ENCODE measurements at regions not wholly inside any gene's neighbourhood (a gene's known extent, or its start where the extent isn't known, plus 50 kb on each side); places are given as distances from the start of the nearest gene placed in this dataset.

DNA sequence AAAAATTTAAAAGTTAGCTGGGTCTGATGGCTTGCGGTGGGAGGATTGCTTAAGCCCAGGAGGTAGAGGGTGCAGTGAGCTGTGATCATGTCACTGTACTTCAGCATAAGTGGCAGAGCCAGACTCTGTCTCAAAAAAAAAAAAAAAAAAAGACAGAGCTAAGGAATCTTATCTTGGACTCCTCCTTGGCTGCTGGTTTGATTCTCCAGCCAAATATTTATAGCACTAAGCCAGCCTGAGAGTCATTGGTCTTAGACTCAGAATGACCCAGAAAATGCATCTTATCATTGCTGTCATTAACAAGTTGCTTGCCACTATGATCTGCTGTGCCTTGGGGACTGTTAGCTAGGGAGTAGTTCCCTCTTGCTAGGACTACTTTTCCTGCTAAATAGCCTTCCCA is 164.7 kb downstream of the GNAT3 start:
- no peak for DNase-seq (ENCODE audit: low read depth, low spot score)

DNA sequence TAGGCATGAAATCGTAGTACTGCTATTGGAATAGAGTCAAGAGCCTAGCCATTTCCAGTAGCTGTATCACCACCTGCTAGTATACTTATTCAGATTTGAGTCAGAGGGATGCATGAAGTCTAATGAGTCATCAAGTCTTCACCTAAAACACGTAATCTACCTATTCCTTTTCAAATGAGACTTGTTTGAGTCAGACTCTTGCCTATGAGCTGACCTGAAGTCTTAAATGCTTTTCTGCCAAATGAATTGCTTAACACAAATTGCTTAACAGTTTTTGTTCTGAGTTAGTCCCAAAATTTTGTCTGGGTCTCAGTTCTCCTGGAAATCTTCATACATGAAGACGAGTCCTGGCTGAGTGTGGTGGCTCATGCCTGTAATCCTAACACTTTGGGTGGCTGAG is 165.2 kb downstream of the GNAT3 start:
- DNase-seq (ENCODE audit: low read depth, low spot score): no peak

DNA sequence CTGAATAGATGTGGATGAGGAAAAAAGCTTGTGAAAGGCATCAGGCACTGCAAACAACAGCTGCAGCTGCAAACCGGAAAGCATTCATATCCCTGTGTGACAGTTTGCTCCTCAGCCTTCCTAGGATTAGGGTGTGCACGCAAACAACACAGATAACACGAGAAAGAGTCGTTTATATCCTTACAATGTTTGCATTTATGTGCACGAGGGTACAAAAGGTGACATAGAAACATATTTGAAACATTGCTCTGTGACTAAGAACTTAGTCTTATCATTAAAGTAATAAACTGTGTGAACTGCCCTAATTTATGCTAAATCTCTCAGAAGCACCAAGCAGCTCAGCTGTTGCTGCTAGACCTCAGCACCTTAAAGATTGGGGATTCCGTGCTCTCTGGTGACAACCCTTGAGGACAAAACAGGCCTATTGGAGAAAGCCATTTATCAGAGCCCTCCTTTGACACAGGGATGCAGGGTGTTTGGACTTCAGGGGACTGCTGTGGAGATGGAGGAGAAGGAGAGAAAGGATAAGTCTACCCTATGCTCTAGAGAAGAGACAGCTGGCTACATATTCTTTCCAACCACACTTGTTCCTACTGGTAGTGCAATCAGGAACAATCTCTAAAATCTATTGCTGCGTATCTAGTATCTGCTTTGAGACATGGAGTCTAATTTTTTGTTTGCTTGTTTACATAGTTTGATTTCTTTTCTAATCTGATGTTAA is 176.2 kb downstream of the GNAT3 start:
- DNase-seq (ENCODE audit: low read depth, low spot score): no peak

DNA sequence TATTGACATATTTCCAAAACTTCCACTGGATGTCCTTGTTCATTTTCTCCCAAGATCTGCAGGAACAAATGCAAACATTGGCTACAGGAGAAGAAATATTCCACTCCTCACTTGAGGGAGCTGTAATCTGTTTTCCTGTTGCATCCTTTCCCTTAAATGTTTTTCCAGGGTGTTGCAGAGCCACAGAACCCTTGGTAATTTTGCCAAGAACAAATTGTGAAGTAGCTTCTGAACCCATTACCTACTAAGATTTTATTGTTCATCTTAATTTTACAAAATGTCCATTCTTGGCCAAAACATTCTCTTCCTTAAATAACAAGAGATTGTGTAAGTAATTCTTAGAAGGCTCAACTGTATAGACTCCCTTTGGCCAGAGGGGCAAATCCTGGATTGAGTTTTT is 177.0 kb downstream of the GNAT3 start:
- DNase-seq (ENCODE audit: low read depth, low spot score): no peak

DNA sequence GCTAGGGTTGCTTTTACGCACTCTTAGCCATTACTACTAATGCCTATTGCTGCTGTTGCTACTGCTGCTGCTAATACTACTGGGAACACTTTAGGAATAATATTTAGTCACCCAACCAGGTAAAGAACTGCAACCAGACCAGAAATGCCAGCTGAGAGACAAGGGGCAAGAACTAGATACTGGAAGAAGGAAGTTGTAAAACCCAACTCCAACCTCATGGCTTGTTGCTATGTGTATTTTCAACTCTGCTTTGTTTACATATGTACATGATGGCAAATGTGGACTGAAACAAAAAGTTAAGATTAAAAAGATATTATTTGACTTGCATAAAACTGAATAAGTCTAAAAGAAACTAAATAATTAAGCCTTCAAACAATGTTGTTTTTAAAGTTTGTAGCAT is 177.7 kb downstream of the GNAT3 start:
- DNase-seq (ENCODE audit: low read depth, low spot score): no peak

DNA sequence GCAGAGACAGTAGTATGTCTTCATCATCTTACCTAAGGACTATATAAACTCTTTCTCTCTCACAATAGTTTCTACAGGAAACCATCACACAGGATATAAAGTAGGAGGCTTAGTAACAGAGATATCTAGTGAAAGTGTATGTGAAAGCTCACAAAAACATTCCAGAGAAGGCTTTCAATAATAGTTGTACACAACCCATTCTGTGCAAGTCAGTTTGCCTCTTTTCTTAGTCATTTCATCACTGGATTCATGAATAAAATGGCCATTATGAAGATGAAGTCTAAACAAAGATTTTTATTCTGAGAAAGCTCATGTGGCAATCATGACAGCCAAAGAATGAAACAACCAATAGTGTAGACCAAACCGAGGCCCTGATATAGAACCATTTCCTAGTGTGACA is 178.8 kb downstream of the GNAT3 start:
- no peak for DNase-seq (ENCODE audit: low read depth, low spot score)

DNA sequence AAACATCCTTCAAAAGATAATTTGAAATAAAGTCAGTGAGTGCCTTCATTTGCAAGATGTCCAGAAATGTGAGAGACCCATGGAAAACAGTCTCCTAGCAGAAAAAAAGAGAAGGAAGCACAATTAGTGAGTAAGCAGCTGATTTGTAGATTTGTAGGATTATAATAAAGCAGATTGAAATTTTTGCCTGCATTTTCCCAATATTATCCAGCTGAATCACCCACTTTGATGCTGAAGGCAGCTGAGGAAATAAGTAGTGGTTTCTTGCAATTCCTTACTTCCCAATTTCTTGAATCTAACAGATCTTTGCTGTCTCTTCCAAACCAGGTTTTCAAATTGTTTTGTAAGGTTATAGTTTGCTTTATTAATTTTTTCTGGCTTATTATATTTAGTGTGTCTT is 181.4 kb downstream of the GNAT3 start:
- DNase-seq (ENCODE audit: low read depth, low spot score): no peak

DNA sequence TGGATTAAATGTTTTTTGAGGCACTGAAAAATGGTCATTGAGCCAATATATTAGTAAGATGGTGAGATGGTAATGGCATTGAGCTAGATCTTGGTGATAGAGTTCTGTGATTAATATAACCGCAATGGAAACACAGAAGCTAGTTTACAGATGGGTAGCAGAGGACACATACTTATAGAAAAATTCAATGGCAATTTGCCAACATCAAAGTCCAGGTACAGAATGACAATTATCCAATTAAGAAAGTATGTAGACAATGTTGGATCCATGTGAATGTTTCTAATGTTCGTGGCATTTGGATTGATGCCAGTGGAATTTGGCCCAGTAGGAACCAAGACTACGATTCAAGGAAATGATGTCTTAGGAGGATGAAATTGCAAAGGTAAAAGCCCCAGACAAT is 187.8 kb downstream of the GNAT3 start:
- no peak for DNase-seq (ENCODE audit: low read depth, low spot score)

DNA sequence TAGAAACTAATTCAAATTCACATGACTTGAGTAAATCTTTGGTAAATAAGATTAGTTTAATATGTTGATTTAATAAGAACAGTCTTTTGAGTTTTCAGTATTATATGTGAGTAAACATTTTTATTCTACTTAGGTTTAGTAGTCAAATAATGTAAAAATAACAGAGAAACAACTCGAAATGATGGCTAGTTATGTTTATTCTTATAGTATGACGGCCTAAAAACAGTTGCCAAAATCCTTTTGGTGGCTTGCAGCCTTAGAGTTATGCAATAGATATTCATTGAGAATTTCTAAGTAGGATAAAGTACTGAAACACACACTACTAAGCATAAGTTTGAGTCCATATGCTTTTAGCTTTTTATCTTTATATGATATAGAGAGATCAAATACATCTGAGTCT is 184.8 kb downstream of the GNAI1 start:
- no peak for DNase-seq (ENCODE audit: low read depth, low spot score)

DNA sequence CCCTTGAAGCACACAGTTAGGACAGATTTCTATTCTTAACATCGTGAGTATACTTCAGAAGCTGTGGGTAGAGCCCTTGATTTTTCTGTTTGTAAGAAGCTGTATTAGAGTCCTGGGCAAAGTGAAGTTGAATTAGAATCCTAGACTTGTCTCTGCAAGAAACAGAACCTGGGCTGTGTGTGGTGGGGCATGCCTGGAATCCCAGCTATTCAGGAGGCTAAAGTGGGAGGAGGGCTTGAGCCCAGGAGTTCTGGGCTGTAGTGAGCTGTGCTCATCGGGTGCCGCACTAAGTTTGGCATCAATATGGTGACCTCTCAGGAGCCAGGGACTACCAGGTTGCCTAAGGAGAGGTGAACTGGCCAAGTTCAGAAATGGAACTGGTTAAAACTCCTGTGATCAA is 183.4 kb downstream of the GNAI1 start:
- DNase-seq (ENCODE audit: low read depth, low spot score): no peak

DNA sequence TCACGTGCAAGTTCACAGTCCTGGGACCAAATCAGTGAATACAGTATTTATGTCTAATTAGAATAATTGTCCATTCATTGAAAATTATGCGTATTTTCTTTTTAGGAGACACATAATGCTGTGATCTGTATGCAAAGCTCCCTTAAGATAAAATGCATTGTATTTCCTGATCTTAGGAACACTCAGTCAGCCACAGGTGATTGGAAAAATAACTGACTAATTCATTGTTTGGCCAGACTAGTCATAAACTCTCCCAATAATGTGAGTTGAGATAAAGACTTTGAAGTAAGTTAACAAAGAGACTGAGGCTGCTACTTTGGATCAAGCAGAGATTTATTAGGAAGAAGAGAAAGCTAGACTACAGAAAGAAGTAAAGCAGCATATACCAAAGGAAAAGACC is 182.2 kb downstream of the GNAI1 start:
- DNase-seq (ENCODE audit: low read depth, low spot score): no peak

DNA sequence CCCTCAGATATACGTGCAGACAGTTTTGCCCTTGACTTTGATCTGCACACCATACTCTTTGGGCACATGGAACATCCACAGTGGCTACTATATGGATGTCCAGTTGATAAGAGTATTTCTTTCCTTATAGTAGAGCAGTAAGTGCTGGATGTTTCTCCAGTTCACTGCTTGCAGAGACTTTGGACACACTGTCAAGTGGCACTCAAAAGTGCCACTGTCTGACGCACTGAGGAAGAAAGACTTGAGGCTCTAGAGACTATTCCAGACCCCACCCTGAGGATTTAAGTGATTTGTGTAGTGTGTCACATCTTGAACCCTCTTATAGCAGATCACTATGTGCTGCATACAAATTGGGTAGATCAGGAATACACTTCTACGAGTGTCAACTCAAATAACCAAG is 179.1 kb downstream of the GNAI1 start:
- DNase-seq (ENCODE audit: low read depth, low spot score): no peak

DNA sequence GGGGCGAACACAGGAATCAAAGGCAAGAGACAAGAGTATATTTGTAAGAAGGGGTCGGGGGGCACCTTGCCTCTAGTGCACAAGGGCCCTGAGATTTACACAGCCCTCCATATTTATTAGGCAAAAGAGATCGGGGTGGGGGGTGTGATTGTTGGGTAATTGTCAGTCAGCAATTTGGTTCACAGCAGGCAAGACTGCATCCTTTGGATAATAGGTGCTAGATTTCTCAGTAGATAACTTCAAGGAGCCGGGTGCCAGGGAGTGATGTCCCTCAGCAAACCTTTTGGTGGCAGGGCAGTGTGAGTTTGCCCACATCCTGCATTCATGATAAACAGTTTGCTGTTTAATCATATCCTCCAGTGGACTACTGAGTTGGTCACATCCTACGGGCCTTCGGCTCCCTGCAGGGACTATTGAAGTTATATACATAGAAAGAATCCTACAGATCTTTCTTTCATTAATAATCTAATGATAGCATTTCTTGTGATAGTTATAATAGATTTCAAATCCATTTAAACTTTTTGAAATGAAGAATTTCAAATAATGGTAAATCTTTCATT is 178.5 kb downstream of the GNAI1 start:
- DNase-seq (ENCODE audit: low read depth, low spot score): no peak

DNA sequence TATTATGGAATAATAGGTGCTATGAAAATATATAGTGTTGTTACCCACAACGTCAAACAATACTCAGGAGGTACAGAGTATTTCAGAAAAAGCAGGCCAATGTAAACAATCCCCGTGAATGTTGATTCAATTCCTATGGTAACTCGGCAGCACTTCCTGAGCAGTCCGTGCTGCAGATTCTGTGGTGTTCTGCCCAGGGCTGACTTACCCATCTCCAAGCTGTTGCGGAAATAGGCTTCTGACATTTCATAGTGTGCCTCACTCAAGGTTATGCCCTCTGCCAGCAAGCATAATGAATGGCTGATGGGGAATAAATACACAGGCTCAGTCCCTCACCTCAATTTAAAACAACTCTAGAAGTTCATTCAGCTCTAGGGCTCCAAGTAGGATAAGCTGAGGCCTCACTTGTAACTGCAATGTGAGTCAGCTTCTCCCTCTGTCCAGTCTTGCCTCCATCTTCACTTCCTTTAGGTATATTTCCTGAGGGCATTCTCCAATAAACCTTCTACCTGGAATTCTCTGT is 177.6 kb downstream of the GNAI1 start:
- peak; percentile 79 for DNase-seq (ENCODE audit: low read depth, low spot score)

DNA sequence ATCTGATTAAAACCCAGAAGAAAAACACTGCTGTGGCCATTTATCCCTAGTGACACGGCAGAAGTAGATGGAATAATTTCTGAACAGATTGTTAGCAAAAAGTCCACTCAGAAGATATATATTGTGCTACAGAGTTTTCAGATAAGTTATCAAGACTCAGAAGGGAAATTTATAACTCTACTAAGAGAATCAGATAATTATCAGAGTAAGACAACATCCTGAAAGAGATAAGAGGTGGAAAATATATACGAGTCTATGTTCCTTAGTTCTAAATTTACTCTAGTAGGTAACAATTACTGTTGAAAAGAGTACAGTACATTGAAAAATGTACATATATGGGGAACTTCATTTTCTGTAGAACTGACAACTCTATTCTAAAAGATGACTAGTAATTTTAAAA is 176.7 kb downstream of the GNAI1 start:
- no peak for DNase-seq (ENCODE audit: low read depth, low spot score)

DNA sequence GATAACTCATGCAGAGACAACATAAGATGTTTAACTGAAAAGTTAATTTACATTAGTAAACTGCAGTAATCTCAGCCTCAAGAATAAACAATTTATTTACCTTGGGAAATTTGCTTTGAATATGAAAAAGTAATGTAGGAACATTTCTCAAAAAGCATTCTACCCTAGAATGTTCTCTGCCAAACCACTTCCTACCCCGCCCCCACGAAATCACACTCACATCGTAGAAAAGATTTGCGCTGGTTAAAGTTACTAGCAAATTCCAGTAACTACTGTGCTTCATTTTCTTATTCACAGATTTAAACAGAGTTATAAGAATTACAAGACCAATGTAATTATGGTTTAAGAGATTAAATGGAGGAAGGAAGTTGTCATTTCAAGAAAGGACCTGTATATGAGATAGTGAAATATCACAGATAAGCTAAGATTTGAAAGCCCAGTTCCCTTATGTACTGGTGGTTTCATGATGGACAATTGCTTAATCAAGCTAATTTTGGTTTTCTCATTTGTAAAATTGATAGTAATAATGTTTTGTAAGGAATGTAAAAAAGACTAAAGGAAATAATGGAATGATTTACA is 175.4 kb downstream of the GNAI1 start:
- DNase-seq (ENCODE audit: low read depth, low spot score): no peak

DNA sequence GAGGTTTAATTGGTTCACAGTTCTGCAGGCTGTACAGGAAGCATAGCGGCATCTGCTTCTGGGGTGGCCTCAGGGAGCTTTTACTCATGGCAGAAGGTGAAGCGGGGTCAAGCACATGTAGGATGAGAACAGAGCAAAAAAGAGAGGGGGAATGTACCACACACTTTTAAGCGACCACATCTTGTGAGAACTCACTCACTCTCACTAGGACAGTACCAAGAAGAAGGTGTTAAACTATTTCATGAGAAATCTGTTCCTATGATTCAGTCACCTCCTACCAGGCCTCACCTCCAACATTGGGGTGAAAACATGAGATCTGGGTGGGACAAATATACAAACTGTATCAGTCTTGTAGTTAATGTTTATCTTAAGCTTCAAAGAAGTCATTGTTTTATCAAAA is 174.7 kb downstream of the GNAI1 start:
- no peak for DNase-seq (ENCODE audit: low read depth, low spot score)

DNA sequence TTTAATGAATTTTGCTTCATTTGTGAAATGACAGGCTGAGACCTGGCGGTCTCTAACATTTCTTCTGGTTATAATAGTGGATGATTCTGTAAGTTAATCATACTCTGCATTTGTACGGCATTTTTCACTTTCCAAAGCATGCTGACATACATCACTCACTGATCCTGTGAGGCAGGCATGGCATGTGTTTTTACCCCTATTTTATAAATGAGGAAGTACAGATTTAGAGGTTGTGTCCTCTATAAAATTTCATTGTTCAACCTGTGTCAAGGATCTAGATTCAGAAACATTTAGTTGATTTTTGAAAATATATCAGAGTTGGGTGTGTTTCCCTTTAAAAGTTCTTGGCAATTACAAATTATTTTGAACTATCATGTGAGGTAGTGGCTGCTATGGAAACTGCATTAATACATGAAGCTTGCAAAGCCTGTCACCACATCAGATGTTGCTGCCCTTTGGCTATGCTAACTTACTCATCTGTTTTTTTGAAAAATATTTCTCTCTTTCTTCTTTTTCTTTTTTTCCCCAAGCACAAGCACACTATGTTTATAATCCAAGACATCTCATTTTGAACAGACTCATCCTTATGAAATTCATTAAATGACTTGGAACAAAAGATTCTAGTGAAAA is 172.7 kb downstream of the GNAI1 start:
- DNase-seq (ENCODE audit: low read depth, low spot score): peak; percentile 40

DNA sequence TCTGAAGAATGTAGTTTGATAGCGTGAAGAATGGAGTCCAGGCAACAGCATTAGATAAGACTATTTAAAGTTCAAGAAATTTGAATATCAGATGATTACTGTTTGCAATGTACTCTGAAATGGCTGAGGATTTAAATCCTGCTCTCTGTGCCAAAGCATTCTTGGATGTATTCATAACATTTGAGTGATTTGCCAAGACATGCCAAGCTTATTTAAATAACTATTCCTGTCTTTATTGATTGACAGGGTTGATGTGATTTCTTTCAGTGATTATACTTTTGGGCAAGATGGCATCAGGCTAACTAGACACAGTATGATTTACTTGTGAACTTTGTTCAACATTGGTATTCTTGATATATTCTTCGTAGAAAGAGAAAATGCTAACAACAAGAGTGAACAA is 168.7 kb downstream of the GNAI1 start:
- no peak for DNase-seq (ENCODE audit: low read depth, low spot score)

DNA sequence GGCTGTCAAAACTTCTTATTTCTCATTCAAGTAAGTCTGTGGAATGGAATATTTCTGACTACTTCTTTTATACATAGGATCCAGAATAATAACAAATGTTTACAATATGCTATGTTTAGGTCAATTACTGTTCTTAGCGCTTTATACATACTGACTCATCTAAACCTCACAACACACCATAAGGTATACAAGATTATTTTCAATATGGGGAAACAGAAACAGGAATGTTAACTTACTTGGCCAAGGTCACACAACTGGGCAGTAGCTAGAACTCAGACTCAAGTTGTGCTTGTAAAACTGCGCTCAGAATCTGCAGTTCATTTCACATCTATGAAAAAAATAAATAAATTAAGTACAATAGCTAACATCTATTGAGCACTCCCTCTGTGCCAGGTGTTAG is 168.0 kb downstream of the GNAI1 start:
- no peak for DNase-seq (ENCODE audit: low read depth, low spot score)

DNA sequence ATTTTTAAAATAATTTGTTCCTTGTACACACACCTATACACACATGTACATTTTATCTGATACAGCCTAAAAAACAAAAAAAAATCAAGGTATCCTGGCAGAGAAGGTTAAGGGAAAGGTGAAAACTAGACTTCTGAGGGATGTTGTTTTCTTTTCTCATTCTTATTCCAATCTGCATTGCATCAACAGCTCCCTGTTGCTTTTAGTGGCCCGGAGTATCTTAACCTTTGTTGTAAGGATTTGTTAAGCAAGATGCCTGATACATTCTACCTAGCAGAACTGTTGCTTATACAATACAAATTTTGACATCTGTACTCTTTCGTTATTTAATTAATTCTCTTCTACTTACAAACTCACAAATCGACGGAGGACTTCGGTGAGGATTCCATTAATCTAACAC is 167.4 kb downstream of the GNAI1 start:
- DNase-seq (ENCODE audit: low read depth, low spot score): no peak

DNA sequence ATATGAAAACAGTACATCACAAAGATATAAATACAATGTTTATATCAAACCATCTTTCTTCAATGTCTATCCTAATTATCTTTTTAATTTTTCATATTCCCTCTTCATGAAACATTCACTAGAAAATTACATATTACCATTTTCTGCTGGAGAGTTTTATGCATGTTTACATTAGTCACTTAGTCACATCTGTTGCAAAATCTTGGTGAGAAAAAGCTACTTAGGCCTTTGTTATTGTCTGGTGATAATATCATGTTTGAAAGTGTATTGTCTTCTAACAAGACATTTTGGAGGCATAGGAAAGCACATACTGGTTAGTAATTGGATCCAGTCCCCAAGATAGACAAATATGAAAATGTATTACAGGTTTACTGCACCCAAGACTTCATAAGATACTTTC is 163.6 kb downstream of the GNAI1 start:
- no peak for DNase-seq (ENCODE audit: low read depth, low spot score)

DNA sequence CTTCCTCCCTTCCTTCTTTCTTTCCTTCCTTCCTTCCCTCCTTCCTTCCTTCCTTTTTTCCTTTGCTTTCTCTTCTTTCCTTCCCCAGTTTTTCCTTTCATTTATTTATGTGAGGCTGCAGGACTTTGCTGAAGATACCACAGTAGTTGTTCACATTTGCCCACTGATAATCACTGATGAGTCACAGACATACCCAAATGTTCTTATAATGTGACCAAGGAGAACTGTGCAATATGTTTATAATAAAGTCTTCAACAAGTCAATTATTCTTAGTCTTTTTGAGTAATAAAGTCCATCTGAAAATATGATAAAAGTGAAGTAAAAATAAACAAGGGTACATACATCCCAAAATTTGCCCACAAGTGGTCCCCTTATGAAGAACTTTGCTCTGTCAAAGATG is 159.7 kb downstream of the GNAI1 start:
- no peak for DNase-seq (ENCODE audit: low read depth, low spot score)

Measured in smooth muscle cell of the brain vasculature (primary cell).